Keratinocyte (primary cell): ENCODE measurements at regions not wholly inside any gene's neighbourhood (a gene's known extent, or its start where the extent isn't known, plus 50 kb on each side); places are given as distances from the start of the nearest gene placed in this dataset.

Experiments
- EZH2 ChIP-seq: IDR thresholded peaks from one replicate; pipeline ENCODE4 v1.6.1; 2012; ENCODE audit warnings: inconsistent platforms, mild to moderate bottlenecking, low read length, moderate library complexity
- TF ChIP-seq, protein P1 (sequence below), 3 experiments: IDR thresholded peaks in 1 of 3; conservative IDR thresholded peaks in 1 of 3; optimal IDR thresholded peaks in 1 of 3; 2 replicates in 2 of 3; 3 replicates in 1 of 3; pipeline versions ENCODE3 to v1.5.1; 2011; ENCODE audit warnings: low read length in 3 of 3, mild to moderate bottlenecking in 3 of 3, moderate library complexity in 2 of 3, control low read depth in 1 of 3, inconsistent platforms in 1 of 3; ENCODE audit not compliant: insufficient read depth in 2 of 3; ENCODE audit errors: extremely low read depth in 1 of 3

DNA sequence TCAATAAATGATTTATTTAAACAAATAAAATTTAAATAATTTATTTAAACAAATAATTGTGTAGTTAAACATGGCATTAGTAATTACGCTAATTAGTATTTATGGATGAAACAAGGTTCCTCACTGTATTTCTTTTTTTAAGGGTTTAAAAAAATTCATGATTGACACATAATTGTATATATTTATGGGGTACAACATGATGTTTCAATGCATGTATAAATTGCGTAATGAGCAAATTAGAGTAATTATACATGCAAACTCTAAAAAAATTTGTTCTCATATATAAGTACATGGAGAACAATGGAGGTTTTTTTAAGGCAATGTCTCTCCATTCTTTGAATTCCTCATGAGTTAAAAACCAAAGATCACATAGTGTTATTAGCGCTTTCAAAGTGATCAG, 115.7 kb upstream of the KLF3 start:
- TF ChIP-seq, protein P1, sequence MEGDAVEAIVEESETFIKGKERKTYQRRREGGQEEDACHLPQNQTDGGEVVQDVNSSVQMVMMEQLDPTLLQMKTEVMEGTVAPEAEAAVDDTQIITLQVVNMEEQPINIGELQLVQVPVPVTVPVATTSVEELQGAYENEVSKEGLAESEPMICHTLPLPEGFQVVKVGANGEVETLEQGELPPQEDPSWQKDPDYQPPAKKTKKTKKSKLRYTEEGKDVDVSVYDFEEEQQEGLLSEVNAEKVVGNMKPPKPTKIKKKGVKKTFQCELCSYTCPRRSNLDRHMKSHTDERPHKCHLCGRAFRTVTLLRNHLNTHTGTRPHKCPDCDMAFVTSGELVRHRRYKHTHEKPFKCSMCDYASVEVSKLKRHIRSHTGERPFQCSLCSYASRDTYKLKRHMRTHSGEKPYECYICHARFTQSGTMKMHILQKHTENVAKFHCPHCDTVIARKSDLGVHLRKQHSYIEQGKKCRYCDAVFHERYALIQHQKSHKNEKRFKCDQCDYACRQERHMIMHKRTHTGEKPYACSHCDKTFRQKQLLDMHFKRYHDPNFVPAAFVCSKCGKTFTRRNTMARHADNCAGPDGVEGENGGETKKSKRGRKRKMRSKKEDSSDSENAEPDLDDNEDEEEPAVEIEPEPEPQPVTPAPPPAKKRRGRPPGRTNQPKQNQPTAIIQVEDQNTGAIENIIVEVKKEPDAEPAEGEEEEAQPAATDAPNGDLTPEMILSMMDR (optimal IDR thresholded peaks at IDR 0.05 in 1 of 3, IDR thresholded peaks at IDR 0.05 in 1 of 3, conservative IDR thresholded peaks at IDR 0.05 in 1 of 3; ENCODE audit: extremely low read depth in 1 of 3, insufficient read depth in 2 of 3, low read length in 3 of 3): no peak
- TF ChIP-seq EZH2: no peak
